HCT116 (cell line): ENCODE measurements at regions not wholly inside any gene's neighbourhood (a gene's known extent, or its start where the extent isn't known, plus 50 kb on each side); places are given as distances from the start of the nearest gene placed in this dataset.

Experiments used
- ATAC-seq: fragments of 200-7000 bp; cut with Tn5 transposase; 2 replicates; pipeline ENCODE4 v1.9.1; 2020; ENCODE audit warnings: mild to moderate bottlenecking, moderate library complexity
- BruUV-seq: library from RNA; stranded (reverse); fragments of 400-500 nt; replicated peaks from 2 replicates; lab custom pipeline; 2021; lab: Mats Ljungman, UMichigan
- CTCF ChIA-PET: fragments of 300-600 bp; sonication (Branson Sonifier 250); formaldehyde crosslinking; loops from one replicate; lab custom pipeline; 2021; ENCODE audit warnings: antibody characterized with exemption; lab: Charles Lee
- POLR2A ChIA-PET: fragments of 300-600, 350-600 bp; sonication (Branson Sonifier 250); formaldehyde crosslinking; loops from one replicate; lab custom pipeline; 2021; ENCODE audit warnings: antibody characterized with exemption; lab: Charles Lee
- RAD21 ChIA-PET, 2 experiments: fragments of 300-600 bp; sonication (Branson Sonifier 250); formaldehyde crosslinking; loops; one replicate each; lab custom pipeline; 2023; ENCODE audit warnings: low total read pairs in 2 of 2; ENCODE audit not compliant: uncharacterized antibody in 2 of 2, unreplicated experiment in 2 of 2, low non-redundant PET in 1 of 2; lab: Charles Lee
- DNase-seq: peaks from one replicate; pipeline ENCODE4 v3.0.0-alpha.2; 2010; ENCODE audit warnings: low read depth, low spot score
- H2AFZ ChIP-seq: fragments of 200-600 bp; shearing (Covaris generic), sonication (generic); 2 replicates; pipeline ENCODE4 v1.6.1; 2017; ENCODE audit warnings: low read depth, mixed run types, mixed read lengths, antibody characterized with exemption, low read length; ENCODE audit not compliant: poor library complexity, severe bottlenecking
- H3K27ac ChIP-seq: 2 replicates; pipeline ENCODE4 v1.5.1; 2012; ENCODE audit warnings: low read depth, low read length
- H3K27me3 ChIP-seq: fragments of 200-600 bp; sonication (generic); 2 replicates; pipeline ENCODE4 v1.6.1; 2016; ENCODE audit warnings: mixed run types, low read length, mixed read lengths; ENCODE audit not compliant: insufficient read depth
- H3K36me3 ChIP-seq, 2 experiments: fragments of 200-500 bp in 1 of 2; fragments of 200-600 bp in 1 of 2; sonication (Bioruptor generic) in 1 of 2; sonication (generic) in 1 of 2; 2 replicates each; pipeline versions ENCODE4 v1.5.1 to v1.6.1; 2014 to 2016; ENCODE audit warnings: low read length in 2 of 2, inconsistent platforms in 1 of 2, mixed read lengths in 1 of 2, mixed run types in 1 of 2; ENCODE audit not compliant: insufficient read depth in 2 of 2, control insufficient read depth in 1 of 2
- H3K4me1 ChIP-seq, 2 experiments: fragments of 200-600 bp in 1 of 2; sonication (generic) in 1 of 2; 2 replicates each; pipeline versions ENCODE4 v1.5.1 to v1.6.1; 2012 to 2017; ENCODE audit warnings: low read length in 2 of 2, inconsistent platforms in 1 of 2, mild to moderate bottlenecking in 1 of 2, mixed read lengths in 1 of 2, mixed run types in 1 of 2, moderate library complexity in 1 of 2; ENCODE audit not compliant: insufficient read depth in 2 of 2, control insufficient read depth in 1 of 2
- H3K4me2 ChIP-seq: fragments of 200-600 bp; sonication (generic); 2 replicates; pipeline ENCODE4 v1.6.1; 2017; ENCODE audit warnings: mixed run types, low read length, mixed read lengths
- H3K4me3 ChIP-seq, 2 experiments: fragments of 200-600 bp in 1 of 2; sonication (generic) in 1 of 2; replicated peaks in 1 of 2; 2 replicates each; pipeline ENCODE4 v1.5.1; 2011 to 2016; ENCODE audit warnings: low read length in 2 of 2, control low read depth in 1 of 2, low read depth in 1 of 2, mild to moderate bottlenecking in 1 of 2, mixed read lengths in 1 of 2, mixed run types in 1 of 2
- H3K79me2 ChIP-seq: fragments of 200-600 bp; sonication (generic); 2 replicates; pipeline ENCODE4 v1.6.1; 2017; ENCODE audit warnings: mild to moderate bottlenecking, mixed run types, low read length, moderate library complexity, mixed read lengths; ENCODE audit not compliant: insufficient read depth
- H3K9ac ChIP-seq: fragments of 200-600 bp; sonication (generic); 2 replicates; pipeline ENCODE4 v1.6.1; 2016; ENCODE audit warnings: low read length, mixed read lengths
- H3K9me2 ChIP-seq: fragments of 200-600 bp; sonication (generic), shearing (Covaris generic); 2 replicates; pipeline ENCODE4 v1.6.1; 2017; ENCODE audit warnings: mixed run types, mild to moderate bottlenecking, moderate library complexity; ENCODE audit not compliant: insufficient read depth
- H3K9me3 ChIP-seq, 2 experiments: fragments of 200-500 bp in 1 of 2; fragments of 200-600 bp in 1 of 2; sonication (Bioruptor generic) in 1 of 2; sonication (generic) in 1 of 2; 2 replicates each; pipeline ENCODE4 v1.6.1; 2014 to 2017; ENCODE audit warnings: low read length in 2 of 2, mixed read lengths in 2 of 2, inconsistent platforms in 1 of 2, low read depth in 1 of 2, mild to moderate bottlenecking in 1 of 2, mixed run types in 1 of 2, moderate library complexity in 1 of 2; ENCODE audit not compliant: control insufficient read depth in 1 of 2, insufficient read depth in 1 of 2
- H4K20me1 ChIP-seq: fragments of 200-600 bp; sonication (generic), shearing (Covaris generic); 2 replicates; pipeline ENCODE4 v1.6.1; 2017; ENCODE audit warnings: mixed run types, mild to moderate bottlenecking, moderate library complexity; ENCODE audit not compliant: insufficient read depth
- ATF3 ChIP-seq: IDR thresholded peaks from 2 replicates; pipeline ENCODE4 v1.6.1; 2012
- CEBPB ChIP-seq: IDR thresholded peaks from 2 replicates; pipeline ENCODE4 v1.6.1; 2012; ENCODE audit warnings: low read depth
- CTCF ChIP-seq, 3 experiments: fragments of 200-600 bp in 1 of 3; sonication (generic) in 1 of 3; IDR thresholded peaks in 2 of 3; conservative IDR thresholded peaks in 1 of 3; 2 replicates each; pipeline ENCODE4 v1.5.1; 2012 to 2017; ENCODE audit warnings: low read depth in 2 of 3, low read length in 2 of 3, antibody characterized with exemption in 1 of 3, borderline replicate concordance in 1 of 3, control low read depth in 1 of 3, mild to moderate bottlenecking in 1 of 3, mixed read lengths in 1 of 3, mixed run types in 1 of 3, moderate library complexity in 1 of 3; ENCODE audit not compliant: insufficient read depth in 1 of 3
- EGR1 ChIP-seq: IDR thresholded peaks from 2 replicates; pipeline ENCODE4 v1.6.1; 2012; ENCODE audit warnings: low read depth
- ELF1 ChIP-seq: IDR thresholded peaks from 2 replicates; pipeline ENCODE4 v1.6.1; 2012; ENCODE audit warnings: low read depth, borderline replicate concordance
- EZH2 ChIP-seq: fragments of 200-600 bp; sonication (generic); IDR thresholded peaks from 2 replicates; pipeline ENCODE4 v1.6.1; 2017; ENCODE audit warnings: antibody characterized with exemption, mixed run types
- FOSL1 ChIP-seq: IDR thresholded peaks from 2 replicates; pipeline ENCODE4 v1.6.1; 2012; ENCODE audit warnings: low read depth
- JUND ChIP-seq: IDR thresholded peaks from 2 replicates; pipeline ENCODE4 v1.6.1; 2012
- MAX ChIP-seq: IDR thresholded peaks from 2 replicates; pipeline ENCODE4 v1.6.1; 2012
- POLR2AphosphoS5 ChIP-seq: IDR thresholded peaks from 2 replicates; pipeline ENCODE4 v1.6.1; 2011; ENCODE audit warnings: mild to moderate bottlenecking, low read depth, low read length, moderate library complexity
- REST ChIP-seq: IDR thresholded peaks from 2 replicates; pipeline ENCODE4 v1.6.1; 2012; ENCODE audit warnings: low read depth
- YY1 ChIP-seq: IDR thresholded peaks from 2 replicates; pipeline ENCODE4 v1.6.1; 2011; ENCODE audit warnings: low read length, low read depth, moderate library complexity, mild to moderate bottlenecking; ENCODE audit not compliant: insufficient replicate concordance; ENCODE audit errors: extremely low read depth
- ZBTB33 ChIP-seq: IDR thresholded peaks from 2 replicates; pipeline ENCODE4 v1.6.1; 2011; ENCODE audit warnings: mild to moderate bottlenecking, low read length, moderate library complexity; ENCODE audit not compliant: insufficient replicate concordance; ENCODE audit errors: extremely low read depth
- intact Hi-C: fragments of 100-400 bp; cut with micrococcal nuclease; formaldehyde crosslinking; loops from 2 replicates; pipeline ENCODE4 v1.10.0; 2022

- no TSS peak for BruUV-seq
- Histone ChIP-seq H3K4me3 (no peak overlapping the region), H3K4me2 (no peak overlapping the region), H4K20me1 (no peaks in the 10 kb centered on the region), H3K27ac (no peak overlapping the region), H3K4me1 (no peaks in the 10 kb centered on the region), H3K9ac (no peak overlapping the region), H3K9me2 (no peaks in the 10 kb centered on the region), H3K9me3 (no peaks in the 10 kb centered on the region), H2AFZ (no peak overlapping the region), H3K79me2 (no peaks in the 10 kb centered on the region), H3K27me3 (no peaks in the 10 kb centered on the region), H3K36me3 (no peaks in the 10 kb centered on the region)
- DNase-seq = no peak
- intact Hi-C loops = no loop called here
- POLR2A ChIA-PET = no interaction called here
- ATAC-seq = no peak
- TF ChIP-seq POLR2AphosphoS5 (no peak), JUND (no peak), REST (no peak), EZH2 (no peak)
- CTCF ChIA-PET = no interaction called here
- RAD21 ChIA-PET = no interaction called here
Observed at GRCh38 chr2:238695538-238695937, 152.3 kb upstream of the TWIST2 start.

GRCh38 chr2:238696331-238696730 is 151.6 kb upstream of the TWIST2 start:
- no peak for ATAC-seq
- TF ChIP-seq ATF3 = no peak
- TF ChIP-seq MAX = no peak
- TF ChIP-seq ELF1 = no peak
- TF ChIP-seq CEBPB = no peak
- TF ChIP-seq ZBTB33 = no peak
- TF ChIP-seq CTCF (IDR thresholded peaks at IDR 0.05 in 2 of 3, conservative IDR thresholded peaks at IDR 0.05 in 1 of 3; ENCODE audit: borderline replicate concordance in 1 of 3, insufficient read depth in 1 of 3, low read depth in 2 of 3, low read length in 2 of 3) = no peak
- TF ChIP-seq YY1 = no peak
- no peak for TF ChIP-seq EZH2
- TF ChIP-seq FOSL1 = no peak
- no peak for TF ChIP-seq EGR1

More at GRCh38 chr2:238696331-238696730, 151.6 kb upstream of the TWIST2 start:
- BruUV-seq = no TSS peak
- Histone ChIP-seq H3K9me3 (no peaks in the 10 kb centered on the region), H3K27me3 (no peaks in the 10 kb centered on the region), H3K4me2 (no peak overlapping the region), H3K4me1 (no peaks in the 10 kb centered on the region), H3K9me2 (no peaks in the 10 kb centered on the region), H3K4me3 (no peak overlapping the region), H2AFZ (no peak overlapping the region), H3K27ac (no peak overlapping the region), H3K36me3 (no peaks in the 10 kb centered on the region), H3K9ac (no peak overlapping the region), H3K79me2 (no peaks in the 10 kb centered on the region), H4K20me1 (no peaks in the 10 kb centered on the region)
- ChIA-PET POLR2A (no interaction called here), CTCF (no interaction called here), RAD21 (no interaction called here)
- DNase-seq = no peak
- intact Hi-C loops = no loop called here
